Transverse colon (tissue), 4 donors: ENCODE measurements at regions not wholly inside any gene's neighbourhood (a gene's known extent, or its start where the extent isn't known, plus 50 kb on each side); places are given as distances from the start of the nearest gene placed in this dataset.

Source experiments
- POLR2A ChIP-seq: fragments of 450-650 bp; IDR thresholded peaks from one replicate; pipeline ENCODE4 v1.6.1; 2016; ENCODE audit warnings: antibody characterized with exemption, mild to moderate bottlenecking, moderate library complexity
- POLR2AphosphoS5 ChIP-seq, 3 donors: sonication (generic); formaldehyde crosslinking; IDR thresholded peaks; one replicate each; pipeline ENCODE4 v1.6.1; 2016; ENCODE audit warnings: antibody characterized with exemption in 3 of 3
- TF ChIP-seq, protein P1 (sequence below), 5 experiments: fragments of 200-600 bp in 3 of 5; fragments of 450-650 bp in 2 of 5; sonication (generic) in 3 of 5; IDR thresholded peaks; 1 replicate in 2 of 5; 2 replicates in 3 of 5; pipeline ENCODE4 v1.5.1; 2016 to 2017; ENCODE audit warnings: antibody characterized with exemption in 5 of 5, inconsistent platforms in 3 of 5, mild to moderate bottlenecking in 2 of 5, moderate library complexity in 1 of 5

DNA sequence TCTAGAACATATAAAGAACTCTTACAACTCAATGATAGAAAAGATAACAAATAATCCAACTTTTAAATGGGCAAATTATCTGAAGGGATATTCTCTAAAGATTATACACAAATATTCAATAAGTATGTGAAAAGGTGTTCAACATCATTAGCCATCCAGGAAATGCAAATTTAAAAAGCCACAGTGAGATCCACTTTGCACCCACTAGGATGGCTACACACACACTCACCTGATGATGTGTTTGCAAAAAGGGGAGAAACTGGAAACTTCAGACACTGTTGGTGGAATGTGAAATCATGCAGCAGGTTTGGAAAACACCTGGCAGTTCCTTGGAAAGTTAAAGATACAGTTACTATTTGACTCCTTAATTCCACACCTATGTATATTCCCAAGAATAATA is 87.2 kb upstream of the GYPC start:
- TF ChIP-seq POLR2A: no peak
- no peak for TF ChIP-seq POLR2AphosphoS5 (IDR thresholded peaks at IDR 0.05)
- TF ChIP-seq, protein P1, sequence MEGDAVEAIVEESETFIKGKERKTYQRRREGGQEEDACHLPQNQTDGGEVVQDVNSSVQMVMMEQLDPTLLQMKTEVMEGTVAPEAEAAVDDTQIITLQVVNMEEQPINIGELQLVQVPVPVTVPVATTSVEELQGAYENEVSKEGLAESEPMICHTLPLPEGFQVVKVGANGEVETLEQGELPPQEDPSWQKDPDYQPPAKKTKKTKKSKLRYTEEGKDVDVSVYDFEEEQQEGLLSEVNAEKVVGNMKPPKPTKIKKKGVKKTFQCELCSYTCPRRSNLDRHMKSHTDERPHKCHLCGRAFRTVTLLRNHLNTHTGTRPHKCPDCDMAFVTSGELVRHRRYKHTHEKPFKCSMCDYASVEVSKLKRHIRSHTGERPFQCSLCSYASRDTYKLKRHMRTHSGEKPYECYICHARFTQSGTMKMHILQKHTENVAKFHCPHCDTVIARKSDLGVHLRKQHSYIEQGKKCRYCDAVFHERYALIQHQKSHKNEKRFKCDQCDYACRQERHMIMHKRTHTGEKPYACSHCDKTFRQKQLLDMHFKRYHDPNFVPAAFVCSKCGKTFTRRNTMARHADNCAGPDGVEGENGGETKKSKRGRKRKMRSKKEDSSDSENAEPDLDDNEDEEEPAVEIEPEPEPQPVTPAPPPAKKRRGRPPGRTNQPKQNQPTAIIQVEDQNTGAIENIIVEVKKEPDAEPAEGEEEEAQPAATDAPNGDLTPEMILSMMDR (IDR thresholded peaks at IDR 0.05): no peak
